ENCODE measurements at regions not wholly inside any gene's neighbourhood (a gene's known extent, or its start where the extent isn't known, plus 50 kb on each side); places are given as distances from the start of the nearest gene placed in this dataset.
"Not testable (repeated sequence)": the region's sequence is repeated elsewhere in the genome, so short reads cannot be mapped to it uniquely, and the experiment has no call there.

GRCh38 chr3:110629917-110630316, 441.7 kb upstream of the NECTIN3 start:
- DNase-seq: no peak

DNA sequence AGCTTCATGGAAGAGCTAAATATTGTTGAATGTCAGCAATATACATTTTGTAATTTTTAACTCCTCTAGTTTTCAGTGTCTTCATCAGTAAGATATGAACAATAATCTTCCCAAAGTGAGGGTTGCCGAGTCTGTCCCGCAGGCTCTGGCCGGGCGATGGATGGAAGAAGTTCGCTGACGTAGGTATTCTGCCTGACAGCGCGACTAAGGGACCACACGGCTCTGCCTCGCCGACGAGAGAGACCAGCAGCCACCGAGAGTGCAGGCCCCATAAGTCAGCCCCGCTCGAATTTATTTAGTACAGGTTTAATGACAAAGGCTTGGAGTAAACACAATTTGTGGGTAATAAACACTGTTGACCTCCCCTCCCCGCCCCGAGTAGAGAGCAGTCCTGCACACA, 427.4 kb upstream of the NECTIN3 start:
- DNase-seq: no peak

DNA sequence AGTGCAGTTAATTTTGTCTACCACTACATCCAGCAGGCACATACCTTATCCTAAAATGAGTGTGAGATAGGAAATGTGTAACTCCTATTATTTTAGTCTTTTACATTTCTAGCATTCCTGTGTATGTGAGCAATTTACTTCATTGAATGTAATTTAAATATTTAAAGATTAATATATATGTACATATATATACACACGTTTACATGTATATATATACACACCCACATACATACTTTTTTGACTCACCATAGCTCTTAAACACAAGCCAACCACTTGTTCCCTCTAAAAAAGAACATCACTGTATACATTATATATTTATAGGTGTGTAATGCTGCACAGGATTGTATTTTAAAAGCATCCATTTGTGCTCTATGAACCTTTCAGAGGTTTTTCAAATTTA, 425.6 kb upstream of the NECTIN3 start:
- DNase-seq: no peak

GRCh38 chr3:110646496-110646895, 425.1 kb upstream of the NECTIN3 start:
- no peak for DNase-seq

- no peak for DNase-seq
These were observed 424.0 kb upstream of the NECTIN3 start for GRCh38 chr3:110647586-110647985.

DNA sequence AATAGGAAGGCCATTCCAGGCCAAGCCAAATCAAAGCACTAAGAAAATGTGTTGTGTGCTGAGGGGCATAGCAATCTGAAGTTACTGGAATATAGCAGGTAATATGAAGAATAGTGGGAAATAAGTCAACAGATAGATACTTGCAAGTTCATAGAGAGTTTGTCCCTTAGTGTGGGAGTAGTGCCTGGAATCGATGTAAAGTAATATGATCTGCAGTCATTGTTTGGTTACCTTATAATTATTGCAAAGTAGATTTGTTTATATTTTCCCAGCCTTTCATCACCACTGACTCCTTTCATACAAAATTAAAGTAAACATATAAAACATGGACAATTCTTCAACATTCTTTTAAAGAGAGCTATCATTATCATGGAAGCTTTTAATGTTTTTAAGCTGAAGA, 420.9 kb upstream of the NECTIN3 start:
- no peak for DNase-seq

DNA sequence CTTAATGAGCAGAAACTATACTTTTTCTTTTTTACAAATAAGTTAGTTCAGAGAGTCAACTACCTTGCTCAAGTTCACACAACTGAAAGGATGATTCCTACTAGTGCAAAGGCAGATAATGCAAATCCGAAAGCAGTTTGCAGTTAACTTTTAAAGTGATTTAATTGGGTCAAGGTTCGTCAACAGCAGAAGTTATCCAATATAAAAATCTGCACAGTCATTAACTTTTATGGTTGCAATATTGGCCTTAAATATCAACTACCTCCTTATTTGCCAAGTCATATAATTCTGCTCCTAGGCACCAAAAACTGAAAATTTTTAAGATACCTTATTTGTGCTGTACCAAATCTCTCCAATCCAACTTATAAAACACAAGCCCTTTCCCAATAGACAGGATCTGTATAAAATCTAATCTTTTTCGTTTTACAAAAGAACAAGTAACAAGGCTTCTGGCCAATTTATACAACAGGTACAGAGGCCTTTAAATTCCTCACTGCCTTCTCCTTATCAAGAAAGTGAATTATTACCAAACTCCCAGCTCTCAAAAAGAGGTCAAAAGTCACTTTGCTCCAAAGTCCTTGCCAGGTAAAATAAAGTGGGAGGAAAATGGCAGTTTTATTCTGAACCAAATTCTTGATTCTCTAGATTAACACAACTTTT, 416.6 kb upstream of the NECTIN3 start:
- no peak for DNase-seq

- DNase-seq: no peak
These were observed 415.1 kb upstream of the NECTIN3 start for GRCh38 chr3:110656394-110657025.

DNA sequence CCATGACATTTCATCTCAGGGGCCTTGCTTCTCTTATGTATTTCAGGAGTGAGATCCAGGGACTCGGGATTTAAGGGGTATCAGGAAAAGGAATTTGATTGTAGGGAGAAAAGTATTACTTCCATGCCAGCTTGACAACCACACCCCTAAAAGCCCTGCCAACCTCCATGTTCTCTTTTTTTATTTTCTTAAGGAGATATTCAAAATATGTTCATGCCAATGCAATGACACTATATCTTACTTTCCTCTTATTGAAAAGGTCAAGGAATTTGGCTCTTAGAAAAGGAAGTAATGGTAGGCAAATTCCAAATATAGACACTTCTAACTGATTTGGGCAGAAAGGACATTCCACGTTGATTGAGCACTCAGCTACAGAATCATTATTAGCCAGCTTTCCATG, 407.5 kb upstream of the NECTIN3 start:
- no peak for DNase-seq

DNA sequence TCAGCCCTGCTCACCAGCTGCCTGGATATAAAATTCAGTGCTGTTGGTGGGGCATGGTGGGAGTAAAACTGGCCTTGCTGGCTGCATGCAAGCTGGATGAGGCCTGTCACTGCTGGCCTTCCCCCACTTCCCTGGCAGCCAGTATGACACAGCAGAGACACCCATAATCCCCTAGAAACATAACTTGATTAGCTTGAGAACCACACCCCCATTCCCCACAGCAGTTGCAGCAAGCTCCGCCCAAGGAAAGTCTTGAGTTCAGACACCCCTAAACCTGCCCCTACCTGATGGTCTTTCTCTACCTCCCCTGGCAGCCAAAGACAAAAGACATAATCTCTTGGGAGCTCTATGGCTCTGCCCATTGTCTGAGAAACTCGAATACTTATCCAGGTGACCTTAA, 405.1 kb upstream of the NECTIN3 start:
- DNase-seq: no peak

DNA sequence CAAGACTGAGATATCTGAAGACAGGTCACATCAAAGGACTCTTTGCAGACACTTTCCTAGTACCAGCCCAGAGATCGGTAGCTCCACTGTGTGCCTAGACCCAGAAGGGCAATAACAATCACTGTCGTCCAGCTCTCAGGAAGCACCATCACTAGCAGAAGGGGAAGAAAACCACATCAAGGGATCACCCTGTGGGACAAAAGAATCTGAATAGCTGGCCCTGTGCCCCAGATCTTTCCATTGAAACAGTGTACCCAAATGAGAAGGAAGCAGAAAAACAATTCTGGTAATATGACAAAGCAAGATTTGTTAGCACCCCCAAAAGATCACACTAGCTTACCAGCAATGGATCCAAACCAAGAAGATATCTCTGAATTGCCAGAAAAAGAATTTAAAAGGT, 404.4 kb upstream of the NECTIN3 start:
- DNase-seq: no peak

DNA sequence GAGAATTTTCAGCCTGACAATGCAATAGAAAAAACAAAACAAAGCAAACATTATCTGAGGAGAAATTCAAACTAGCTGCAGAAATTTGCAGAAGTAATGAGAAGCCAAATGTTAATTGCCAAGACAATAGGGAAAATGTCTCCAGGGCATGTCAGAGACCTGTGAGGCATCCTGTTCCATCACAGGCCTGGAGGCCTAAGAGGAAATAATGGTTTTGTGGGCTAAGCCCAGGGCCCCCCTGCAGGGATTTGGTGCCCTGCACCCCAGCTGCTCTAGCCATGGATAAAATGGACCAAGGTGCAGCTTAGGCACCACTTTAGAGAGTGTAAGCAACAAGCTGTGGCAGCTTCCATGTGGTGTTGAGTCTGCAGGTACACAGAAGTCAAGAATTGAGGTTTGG, 401.2 kb upstream of the NECTIN3 start:
- DNase-seq: no peak

DNA sequence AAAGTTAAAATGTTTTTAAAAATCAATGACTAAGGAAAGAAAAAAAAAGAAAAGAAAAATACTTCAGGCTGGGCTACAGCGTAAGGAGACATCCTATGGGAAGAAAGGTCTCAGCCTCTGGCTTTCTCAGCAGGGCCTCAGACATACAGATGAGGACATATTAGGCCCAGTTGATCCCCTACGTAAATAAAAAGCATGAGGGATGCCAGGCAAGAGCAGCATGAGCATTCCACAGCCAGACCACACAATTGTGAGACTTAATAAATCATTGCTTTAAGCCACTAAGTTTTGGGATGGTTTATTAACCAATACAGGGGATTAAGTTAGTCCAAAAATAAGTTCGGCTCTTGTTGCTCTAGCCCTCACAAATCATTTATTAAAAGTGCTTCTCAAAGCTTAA, 394.1 kb upstream of the NECTIN3 start:
- DNase-seq: no peak

GRCh38 chr3:110679285-110679684, 392.3 kb upstream of the NECTIN3 start:
- DNase-seq: no peak

- no peak for DNase-seq
These were observed 391.2 kb upstream of the NECTIN3 start for GRCh38 chr3:110680450-110680849.

DNA sequence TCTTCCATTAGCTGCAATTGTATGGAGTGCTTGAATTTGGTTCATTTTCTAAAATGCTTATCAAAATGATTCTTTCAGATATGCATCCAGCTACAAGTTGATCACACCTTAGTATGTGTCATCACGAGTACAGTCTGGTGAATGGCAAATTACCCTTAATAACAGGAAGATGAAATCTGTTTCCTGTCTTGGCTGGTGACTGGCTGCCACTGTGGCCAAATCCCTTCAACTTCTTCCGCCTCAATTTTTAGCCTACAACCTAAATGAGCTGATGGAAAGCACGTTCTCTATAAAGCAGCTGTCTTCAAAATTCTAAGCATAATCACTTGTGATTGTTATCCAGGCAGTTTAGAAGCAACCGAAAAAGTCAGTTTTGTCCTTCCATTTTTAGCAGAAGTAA, 387.1 kb upstream of the NECTIN3 start:
- DNase-seq: no peak

GRCh38 chr3:110685630-110686029, 386.0 kb upstream of the NECTIN3 start:
- DNase-seq: no peak

GRCh38 chr3:110686701-110687100, 384.9 kb upstream of the NECTIN3 start:
- no peak for DNase-seq

DNA sequence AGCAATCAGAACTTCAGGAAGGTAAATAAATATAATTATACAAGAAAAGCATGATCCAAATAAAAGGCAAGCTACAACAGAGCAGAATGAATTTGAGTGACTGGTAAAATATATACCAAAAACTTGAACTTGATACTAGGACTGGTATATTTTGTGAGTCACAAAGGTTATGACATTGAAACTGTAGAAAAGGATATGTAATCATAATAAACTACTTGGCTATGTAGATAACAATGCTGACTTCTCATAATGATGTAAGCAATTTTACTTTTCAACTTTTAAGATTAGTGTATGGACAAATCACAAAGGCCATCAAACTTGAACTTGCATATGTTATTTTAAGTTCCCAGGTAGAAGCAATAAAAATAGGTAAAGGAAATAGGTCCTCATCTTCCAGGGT, 384.5 kb upstream of the NECTIN3 start:
- no peak for DNase-seq

DNA sequence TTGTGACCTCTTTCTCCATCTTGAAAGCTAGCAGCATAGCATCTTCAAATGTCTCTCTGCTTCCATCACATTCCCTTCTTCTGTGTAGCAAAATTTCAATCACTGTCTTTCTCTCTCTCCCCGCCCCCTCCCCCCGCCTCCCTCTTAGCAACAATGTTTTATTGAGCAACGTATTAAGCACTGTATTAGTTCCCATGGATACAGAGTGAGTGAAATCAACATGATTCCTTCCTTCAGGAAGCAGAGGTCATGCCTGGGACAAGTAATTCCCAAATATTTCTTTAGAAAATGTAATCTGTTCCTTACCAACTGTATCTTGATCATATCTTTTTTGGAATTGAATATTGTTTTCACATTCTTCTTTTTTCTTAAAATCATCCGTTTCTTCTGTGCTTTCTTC, 373.7 kb upstream of the NECTIN3 start:
- no peak for DNase-seq

GRCh38 chr3:110704332-110704731, 367.3 kb upstream of the NECTIN3 start:
- DNase-seq: not testable (repeated sequence)

DNA sequence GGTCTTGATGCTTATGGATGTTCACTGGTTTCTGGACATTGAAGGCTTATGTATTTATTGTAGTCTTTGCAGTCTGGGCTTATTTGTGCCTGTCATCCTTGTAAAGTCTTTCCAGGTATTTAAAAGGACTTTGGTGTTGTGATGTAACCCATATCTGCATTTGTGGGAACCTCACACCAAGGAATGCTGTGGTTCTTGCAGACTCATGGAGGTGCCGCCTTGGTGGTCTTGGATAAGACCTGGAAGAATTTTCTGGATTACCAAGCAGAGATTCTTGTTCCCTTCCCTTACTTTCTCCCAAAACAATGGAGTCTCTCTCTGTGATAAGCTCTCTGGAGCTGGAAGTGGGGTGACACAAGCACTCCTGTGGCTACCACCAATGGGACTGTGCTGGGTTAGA, 363.5 kb upstream of the NECTIN3 start:
- no peak for DNase-seq

GRCh38 chr3:110710156-110710555, 361.5 kb upstream of the NECTIN3 start:
- no peak for DNase-seq

DNA sequence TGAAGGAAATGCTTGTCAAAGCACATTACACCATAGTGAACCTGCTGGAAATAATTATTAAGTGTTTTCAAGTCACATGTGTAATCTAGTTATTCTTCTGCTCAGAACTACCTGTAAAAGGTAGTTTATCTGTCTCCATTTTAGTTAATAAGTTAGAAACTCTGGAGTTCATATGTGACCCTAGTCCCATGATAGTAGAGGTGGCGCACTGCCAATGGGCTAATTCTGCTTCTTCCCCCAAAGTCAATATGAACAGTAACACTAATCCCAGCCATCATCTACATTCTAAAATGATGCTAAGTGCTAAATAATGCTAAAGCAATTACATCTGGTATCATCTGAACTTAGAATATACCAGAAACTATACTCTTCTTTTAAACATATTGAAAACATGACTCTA, 361.0 kb upstream of the NECTIN3 start:
- DNase-seq: no peak
